T-helper 2 cell (primary cell): ENCODE measurements at regions not wholly inside any gene's neighbourhood (a gene's known extent, or its start where the extent isn't known, plus 50 kb on each side); places are given as distances from the start of the nearest gene placed in this dataset.
"Not testable (repeated sequence)": the region's sequence is repeated elsewhere in the genome, so short reads cannot be mapped to it uniquely, and the experiment has no call there.

Experiments
- DNase-seq, 5 experiments: peaks; one replicate each; pipeline versions ENCODE4 v3.0.0 to v3.0.0-alpha.2; 2012 to 2022

DNA sequence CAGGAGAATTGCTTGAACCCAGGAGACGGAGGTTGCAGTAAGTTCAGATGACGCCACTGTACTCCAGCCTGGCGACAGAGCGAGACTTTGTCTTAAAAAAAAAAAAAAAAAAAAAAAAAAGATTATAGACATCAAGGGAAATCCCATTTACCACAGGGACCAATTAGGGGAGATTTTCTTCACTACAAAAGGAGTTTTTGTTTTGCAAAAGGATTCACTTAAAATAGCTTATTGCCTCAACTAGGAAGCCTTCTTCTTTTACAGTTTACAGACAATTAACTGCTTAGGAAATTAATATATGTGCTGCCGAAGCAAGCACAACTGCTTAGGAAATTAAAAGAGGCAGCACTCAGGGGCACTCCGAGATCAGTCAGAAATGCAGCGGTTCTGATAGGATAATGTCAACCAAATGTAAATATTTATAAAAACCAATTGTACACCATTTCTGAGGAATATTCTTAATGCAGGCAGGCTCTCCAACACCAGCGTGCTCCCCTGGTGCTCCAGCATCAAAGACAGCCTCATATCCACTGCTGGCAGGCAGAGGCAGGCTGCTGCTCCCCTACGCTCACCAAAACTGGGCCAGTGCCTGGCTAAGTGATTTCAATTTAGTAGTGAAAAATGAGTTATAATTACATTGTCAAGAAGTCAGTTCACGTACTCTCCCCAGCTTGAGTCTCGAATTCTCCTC lies 107.9 kb upstream of the RAB4A start:
- no peak for DNase-seq

DNA sequence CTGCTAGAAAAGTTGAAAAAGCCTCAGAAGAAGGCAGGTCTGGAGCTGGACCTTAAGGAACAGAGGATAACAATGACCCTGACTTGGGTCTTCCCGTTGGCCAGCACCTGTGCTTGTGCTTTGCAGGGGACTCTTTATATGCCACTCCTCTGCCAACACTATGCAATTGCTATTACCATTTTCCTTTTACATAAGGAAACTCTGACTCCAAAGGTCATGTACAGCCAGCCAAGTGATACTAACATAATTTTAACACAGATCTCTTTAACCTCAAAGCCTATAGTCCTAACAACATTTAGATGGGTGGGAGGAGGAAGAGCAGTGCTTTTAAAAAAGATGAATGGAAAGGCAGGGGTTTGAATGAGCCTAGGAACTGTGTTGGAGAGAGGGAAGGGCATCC lies 106.6 kb upstream of the RAB4A start:
- no peak for DNase-seq

DNA sequence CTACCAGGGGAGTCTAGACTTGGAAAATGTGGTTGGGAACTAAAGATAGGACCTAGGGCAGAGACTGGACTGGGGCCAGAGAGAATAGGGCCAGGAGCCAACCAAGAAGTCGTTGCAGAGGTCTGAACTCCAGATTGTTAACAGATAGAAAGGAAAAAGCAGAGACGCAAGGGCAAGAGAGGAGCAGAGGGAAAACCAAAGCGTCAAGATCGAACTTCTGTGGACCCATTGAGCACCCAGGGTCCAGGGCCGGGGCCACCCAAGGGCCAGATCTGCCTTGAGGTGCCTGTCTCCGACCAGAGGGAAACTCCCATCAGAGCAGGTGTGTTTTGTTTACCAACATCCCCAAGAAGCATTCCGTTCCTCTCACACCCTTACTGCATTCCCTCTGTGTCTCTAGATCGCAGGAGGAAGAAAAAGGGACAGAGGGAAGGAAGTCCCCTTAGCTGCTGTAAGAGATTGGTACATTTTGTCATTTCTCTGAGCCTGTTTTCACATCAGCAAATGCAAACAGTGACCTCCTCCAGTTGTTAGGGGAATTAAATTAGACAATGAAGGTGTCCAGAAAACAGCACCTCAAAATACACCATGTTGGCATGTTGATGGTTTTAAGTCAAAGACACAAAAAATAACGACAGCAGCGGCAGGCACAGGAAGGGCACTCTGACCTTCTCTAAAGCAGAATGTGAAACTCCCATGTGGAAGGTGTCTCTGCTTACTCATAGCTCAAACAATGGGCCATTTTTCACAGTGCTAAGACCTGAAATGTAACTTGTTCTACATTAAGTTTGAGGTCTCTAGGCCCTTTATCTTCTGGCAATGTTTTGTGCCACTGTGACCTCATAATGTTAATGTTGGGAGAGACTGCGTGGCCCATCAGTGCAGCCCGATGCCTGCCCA lies 105.8 kb upstream of the RAB4A start:
- DNase-seq: peak in 1 of 5 experiments; percentile 31

DNA sequence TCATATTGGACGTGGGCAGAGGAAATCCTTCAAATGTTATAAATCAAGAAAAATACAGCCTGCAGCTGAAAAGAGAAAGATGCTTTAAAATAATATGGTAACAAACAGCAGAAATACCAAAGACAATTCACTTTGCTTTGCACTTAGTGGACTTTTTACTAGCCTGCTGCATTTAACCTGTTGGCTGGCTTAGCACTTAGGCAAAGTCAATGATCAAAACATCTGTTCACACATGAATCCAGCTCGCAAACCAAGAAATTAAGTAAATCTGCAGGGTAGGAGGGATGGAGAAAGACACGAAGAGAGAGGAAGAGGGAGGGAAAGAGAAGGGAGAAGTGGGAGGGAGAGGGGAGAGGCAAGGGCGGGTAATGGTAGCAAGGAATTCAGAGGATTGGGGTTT lies 103.6 kb upstream of the RAB4A start:
- no peak for DNase-seq

DNA sequence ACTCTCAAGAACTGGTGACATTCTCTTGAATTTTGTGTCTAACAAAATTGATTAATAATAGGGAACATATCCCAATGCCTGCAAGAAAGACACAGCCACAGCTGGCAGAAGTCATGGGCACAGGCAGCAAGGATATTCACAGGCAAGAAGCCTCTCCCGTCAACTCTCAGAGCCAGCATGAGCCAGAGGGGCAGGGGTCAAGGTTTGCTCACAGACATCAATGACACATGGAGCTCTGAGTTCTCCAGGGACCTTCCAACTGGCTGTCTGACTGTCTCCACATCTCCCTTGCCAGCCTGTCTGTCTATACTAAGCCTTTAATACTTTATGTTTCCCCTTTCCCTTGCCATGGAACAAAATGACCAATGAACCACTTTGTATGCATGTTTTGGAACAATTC lies 101.5 kb upstream of the RAB4A start:
- no peak for DNase-seq

DNA sequence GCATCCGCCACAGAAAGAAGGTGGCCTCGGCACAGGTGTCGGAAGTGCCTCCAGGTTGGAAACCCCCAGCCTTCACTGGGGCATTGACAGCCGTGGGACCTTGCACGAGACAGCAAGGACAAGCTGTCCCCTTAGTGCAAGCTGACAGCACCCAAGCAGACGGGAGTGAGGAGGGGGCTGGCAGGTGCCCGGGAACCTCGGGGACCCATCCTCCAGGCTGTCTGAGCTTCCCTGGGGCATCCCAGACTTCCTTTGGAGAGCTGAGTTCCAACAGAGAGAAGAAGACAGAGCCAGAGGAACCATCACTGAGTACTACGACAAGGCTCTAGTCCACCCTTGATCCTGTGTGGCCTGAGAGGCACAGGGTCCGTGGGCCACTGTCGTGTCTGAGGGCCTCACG lies 100.6 kb upstream of the RAB4A start:
- DNase-seq: no peak

DNA sequence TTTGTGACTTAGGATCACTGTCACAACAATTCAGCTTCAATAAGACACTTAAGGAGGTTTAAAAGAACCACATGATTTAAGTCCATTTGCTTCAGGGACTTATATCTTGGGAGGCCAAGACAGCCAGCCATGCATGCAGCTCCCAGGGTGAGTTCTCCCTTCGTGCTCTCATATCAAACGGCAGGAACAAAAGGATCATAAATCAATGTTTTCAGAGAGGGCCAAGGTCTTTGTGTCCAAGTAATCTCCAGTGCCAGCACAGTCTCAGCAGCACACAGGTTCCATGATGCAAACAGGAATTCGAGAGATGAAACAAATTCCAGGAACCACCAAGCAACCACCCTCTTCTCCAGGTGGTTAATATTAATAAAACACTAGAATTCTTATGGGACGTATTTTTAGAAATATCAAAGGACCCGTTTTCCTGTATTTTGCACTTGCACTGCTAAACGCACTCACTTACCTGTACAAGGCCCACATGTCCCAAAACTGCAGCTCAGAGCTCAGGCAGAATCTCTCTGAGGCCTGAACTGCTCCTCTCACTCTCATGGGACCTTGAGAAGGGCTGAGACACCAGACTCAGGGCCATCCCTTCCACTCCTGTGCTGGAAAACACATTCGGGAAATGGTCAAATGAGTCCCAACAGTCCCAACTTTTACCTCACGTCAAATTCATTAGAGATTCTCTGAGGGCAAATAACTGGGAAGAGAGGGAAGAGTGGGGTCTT lies 100.0 kb upstream of the RAB4A start:
- no peak for DNase-seq

DNA sequence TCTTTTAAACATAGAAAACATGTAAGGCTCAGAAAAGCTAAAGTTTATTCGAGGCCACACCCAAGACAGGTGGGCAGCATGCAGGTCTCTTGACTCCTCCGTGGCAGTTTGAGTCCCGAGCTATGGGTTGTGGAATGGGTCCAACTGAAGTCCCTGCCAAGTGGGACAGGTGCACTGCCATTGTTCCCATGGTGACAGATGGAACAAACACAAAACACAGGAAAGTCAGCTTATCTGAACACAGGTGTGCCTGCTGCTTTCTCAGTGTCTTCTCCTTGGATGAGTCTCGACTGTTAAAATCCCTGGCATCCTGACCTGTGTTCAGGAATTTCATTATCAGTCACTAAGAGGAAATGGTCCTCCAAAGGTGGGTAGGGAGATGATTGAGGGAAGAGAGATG lies 99.0 kb upstream of the RAB4A start:
- DNase-seq: no peak

DNA sequence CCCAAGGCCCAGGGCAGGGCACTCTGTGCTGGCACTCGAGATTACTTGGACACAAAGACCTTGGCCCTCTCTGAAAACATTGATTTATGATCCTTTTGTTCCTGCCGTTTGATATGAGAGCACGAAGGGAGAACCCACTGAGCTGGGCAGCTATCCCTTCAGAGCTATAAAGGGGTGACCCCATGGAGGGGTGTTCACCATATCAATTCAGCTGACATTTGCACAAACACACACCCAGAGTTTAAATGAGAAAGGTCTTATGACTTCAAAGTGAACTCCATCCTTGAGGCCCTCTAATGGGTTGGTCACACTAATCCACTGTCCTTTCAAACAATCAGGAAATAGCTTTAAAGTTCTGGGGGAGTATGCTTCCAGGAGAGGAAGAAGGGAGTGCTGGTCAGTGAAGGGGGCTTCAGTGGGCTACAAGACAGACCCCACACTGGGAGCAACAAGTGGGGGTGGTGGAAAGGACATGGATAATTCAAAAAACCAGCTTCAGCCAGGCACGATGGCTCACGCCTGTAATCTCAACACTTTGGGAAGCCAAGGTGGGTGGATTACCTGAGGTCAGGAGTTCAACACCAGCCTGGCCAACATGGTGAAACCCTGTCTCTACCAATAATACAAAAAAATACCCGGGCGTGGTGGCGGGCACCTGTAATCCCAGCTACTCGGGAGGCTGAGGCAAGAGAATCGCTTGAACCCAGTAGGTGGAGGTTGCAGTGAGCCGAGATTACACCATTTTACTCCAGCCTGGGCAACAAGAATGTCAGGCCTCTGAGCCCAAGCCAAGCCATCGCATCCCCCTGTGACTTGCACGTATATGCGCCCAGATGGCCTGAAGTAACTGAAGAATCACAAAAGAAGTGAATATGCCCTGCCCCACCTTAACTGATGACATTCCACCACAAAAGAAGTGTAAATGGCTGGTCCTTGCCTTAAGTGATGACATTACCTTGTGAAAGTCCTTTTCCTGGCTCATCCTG lies 97.1 kb upstream of the RAB4A start:
- not testable (repeated sequence) for DNase-seq

DNA sequence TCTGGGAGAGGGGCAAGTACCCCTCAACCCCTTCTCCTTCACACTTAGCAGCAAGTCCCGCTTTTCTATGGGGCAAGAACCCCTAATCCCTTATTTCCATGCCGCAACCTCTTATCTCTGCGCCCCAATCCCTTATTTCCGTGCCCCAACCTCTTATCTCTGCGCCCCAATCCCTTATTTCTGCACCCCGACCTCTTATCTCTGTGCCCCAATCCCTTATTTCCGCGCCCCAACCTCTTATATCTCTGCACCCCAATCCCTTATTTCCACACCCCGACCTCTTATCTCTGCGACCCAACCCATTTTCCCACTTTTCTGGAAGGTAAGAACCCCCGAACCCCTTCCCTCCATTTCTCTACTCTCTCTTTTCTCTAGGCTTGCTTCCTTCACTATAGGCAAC lies 95.6 kb upstream of the RAB4A start:
- not testable (repeated sequence) for DNase-seq

DNA sequence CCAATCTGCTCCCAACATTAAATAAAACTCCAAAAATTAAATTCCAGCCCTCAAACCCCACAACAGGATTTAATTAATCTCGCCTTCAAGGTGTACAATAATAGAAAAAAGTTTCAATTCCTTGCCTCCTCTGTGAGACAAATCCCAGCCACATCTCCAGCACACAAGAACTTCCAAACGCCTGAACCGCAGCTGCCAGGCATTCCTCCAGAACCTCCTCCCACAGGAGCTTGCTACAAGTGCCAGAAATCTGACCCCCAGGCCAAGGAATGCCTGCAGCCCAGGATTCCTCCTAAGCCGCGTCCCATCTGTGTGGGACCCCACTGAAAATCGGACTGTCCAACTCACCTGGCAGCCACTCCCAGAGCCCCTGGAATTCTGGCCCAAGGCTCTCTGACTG lies 94.5 kb upstream of the RAB4A start:
- not testable (repeated sequence) for DNase-seq

DNA sequence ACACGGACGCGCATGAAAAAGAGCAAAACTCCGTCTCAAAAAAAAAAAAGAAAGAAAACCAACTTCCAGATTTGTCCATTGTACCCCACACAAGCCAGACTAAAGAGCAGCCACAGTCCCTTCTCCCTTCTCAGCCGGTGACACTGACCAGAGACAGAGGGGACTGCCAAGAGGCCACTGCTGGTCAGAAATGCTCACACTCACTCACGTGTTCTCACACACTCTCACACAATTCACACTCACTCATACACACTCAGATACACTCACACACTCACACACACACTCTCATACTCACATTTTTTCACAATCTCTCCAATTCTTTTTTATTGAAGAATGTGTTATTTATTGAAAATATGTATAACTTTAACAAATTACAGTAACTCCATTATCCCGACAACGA lies 90.8 kb upstream of the RAB4A start:
- no peak for DNase-seq

DNA sequence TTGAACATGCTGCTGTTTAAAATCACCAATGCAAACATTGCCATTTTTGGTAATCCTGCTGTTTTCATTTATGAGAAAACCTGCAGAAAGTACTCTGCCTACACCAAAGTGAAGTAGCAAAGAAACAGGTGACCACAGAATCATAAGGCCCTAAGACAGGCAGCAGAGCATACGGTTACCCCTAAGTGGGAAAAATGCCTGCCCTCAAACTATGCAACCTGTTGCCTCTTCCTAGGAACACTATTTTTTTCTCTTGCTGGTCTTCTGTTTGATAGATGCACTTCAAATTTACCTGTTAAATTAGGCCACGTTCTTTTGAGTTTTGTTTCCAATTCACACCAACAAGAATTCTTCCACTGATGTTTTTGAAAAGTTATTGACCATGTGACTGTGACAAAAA lies 89.5 kb upstream of the RAB4A start:
- no peak for DNase-seq

DNA sequence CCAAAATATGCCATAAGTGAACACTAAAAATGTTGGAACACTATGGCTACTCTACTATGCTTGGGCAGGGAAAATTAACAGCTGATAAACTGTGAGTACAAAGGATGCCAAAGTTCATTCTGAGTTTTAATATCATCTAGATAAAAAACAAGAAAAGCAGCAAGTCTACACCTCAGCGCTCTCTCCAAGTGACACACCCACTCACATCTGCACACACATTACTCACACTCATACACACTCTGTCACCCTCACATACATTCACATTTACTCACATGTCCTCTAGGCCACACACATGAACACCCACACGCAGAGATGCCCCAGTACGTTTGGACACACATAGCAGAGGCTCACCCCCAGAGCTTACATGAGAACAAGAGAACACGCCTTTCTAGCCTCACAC lies 87.3 kb upstream of the RAB4A start:
- no peak for DNase-seq

DNA sequence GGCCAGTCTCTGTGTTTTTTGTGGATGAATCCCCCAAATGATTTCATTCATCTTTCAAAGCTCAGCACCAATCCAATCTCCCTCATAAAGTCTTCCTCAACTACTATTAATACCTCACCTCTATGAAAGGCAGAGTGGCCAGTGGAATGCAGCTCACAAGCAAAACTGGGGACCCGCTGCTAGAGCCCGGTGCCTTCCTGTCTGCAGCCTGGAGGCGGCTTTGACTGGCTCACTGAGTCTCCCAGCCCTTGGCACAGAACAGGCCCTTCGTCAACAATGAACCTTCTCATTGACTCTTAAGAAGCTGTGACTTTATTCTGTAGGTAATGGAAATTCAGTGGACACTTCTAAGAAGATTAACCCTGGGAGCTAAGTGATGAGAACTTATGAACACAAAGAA lies 86.8 kb upstream of the RAB4A start:
- DNase-seq: no peak

DNA sequence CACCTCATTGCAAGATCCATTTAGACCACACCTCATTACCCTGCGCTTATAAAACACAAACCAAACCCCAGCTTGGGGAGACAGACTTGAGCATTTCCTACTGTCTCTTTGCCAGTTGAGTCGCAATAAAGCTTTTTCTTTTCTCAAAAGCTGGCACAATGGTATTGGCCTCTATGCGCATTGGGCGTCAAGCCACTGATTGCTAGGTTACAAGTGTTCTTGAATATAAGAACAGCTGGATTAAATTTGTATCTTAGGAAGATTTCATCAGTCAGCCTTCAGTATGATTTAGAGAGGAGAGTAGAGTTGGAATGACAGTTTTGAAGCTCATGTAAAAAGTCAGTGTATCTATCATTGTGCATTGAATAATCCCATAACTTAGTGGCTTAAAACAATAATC lies 84.9 kb upstream of the RAB4A start:
- DNase-seq: no peak

DNA sequence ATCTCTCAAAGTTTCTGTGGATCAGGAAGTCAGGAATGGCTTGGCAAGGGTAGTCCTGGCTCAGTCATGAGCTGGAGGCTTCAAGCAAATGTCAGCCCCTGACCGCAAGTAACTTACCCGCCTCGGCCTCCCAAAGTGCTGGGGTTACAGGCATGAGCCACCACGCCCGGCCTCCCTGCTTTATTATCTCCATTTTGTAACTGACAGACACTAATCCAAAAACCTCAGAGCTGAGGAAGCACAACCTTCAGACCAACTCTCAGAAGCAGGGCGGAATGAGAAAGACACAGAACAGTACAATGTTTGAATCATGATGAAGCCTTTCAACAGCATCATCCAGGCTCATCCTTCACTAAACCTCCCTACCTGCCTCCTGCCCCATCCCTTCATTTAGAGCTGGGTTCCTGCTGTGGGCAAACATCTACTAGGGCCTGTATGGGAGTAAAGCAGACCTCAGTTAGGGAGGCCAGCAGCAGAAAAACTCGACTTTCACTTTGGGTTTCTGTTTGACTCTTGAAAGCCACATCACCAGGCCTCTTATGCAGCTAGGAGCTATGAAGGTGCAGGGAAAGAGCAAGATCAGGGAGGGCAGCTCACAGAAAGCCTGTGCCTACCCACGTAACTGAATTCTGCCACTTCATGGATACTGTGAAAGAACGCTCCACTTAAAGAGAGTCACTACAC lies 84.4 kb upstream of the RAB4A start:
- DNase-seq: peak in 1 of 5 experiments; percentile 86

DNA sequence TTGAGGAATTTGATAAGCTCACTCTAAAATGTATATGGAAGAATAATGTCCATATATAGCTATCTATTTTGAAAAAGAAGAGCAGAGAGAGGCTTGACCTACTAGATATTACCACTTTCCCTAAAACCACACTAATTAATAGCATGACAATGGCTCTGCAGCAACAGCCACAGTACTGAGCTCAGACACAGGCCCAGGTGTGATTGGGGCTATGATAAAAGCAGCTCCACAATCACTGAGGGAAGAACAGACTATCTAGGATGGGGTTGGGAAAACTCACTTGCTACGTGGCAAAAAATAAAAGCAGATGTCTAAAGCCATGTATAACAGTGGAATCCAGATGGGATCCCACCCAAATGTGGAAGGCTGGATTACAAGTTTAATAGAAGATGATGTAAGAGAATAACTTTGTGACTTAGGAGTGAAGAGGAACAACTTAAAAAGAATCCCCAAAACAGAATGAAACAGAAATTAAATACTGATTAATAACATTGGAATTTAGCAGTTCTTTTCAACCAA lies 80.8 kb upstream of the RAB4A start:
- DNase-seq: no peak

DNA sequence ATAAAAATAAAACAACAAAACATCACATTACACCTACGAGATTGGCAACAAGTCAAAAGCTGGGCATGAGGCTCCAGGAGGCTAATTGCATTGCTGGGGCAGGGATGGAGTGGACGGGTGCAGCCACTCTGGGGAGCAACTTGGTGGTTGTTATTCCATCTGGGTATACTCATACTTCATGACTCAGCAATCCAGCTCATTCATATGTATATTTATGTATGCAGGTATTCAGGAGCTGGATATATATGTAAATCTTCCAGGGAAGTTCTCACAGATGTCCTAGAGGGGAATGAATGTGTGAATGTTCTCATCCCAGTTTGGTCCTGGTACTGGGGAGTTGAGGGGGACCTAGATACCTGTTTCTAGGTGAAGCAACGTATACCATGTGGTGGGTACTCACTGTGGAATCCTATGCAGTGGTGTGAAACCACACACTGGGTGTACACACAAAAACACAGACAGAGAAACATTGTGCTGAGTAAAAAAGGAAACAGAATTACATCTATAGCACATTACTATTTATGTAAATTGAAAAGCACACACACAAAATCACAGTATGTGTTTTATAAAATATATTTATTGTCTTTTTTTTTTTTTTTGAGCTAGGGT lies 79.7 kb upstream of the RAB4A start:
- peak in 1 of 5 experiments; percentile 26 for DNase-seq

DNA sequence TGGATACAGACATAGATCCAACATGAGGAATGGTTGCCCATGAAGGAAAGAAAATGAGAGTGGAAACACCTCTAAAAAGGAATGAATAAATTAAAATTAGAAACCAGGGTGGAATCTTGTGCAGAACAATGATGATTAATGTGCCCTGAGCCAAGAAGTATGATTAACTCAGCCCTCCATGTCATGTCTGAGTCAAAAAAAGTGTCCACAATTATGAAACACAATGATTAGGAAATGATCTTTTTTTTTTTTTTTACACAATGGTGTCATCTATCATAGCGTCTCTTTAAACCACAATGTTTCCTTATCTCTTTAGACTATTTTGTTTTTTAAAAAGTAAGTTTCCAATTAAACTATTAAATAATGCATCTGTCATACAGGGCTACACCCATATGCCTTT lies 78.9 kb upstream of the RAB4A start:
- peak in 1 of 5 experiments; percentile 49 for DNase-seq

DNA sequence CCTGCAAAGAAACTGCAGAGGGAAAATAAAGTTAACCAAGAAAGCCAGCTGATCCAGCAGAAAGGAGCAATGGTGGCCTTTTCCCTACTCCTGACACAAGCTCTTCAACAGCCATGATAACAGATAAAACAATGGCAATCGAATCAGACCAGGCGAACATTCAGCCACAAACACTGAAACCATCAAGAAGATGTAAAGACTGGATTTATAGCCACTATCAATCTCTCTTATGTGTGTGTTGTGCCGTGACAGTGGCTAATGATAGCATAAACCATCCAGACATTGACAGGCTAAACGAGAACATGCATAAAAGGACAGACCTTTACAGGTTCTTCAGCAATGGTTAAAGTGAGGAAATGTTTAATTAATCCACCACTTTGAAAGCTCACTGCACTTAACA lies 78.1 kb upstream of the RAB4A start:
- DNase-seq: no peak
